ENCODE measurements at regions not wholly inside any gene's neighbourhood (a gene's known extent, or its start where the extent isn't known, plus 50 kb on each side); places are given as distances from the start of the nearest gene placed in this dataset.
"Not testable (repeated sequence)": the region's sequence is repeated elsewhere in the genome, so short reads cannot be mapped to it uniquely, and the experiment has no call there.

- no peak for DNase-seq (ENCODE audit: extremely low read depth, low read depth)
- TF ChIP-seq CTCF (IDR thresholded peaks at IDR 0.05; ENCODE audit: low read depth, low read length), result no peak
Measured at GRCh38 chr7:16369855-16370254, 51.5 kb downstream of the CRPPA start.

- DNase-seq (ENCODE audit: extremely low read depth, low read depth), result not testable (repeated sequence)
Measured at GRCh38 chr7:16369309-16369708, 52.0 kb downstream of the CRPPA start.

- DNase-seq (ENCODE audit: extremely low read depth, low read depth), result no peak
- no peak for TF ChIP-seq CTCF (IDR thresholded peaks at IDR 0.05; ENCODE audit: low read depth, low read length)
Measured at GRCh38 chr7:16368885-16369284, 52.5 kb downstream of the CRPPA start.

- no peak for TF ChIP-seq CTCF (IDR thresholded peaks at IDR 0.05; ENCODE audit: low read depth, low read length)
- no peak for DNase-seq (ENCODE audit: extremely low read depth, low read depth)
Measured at GRCh38 chr7:16367115-16367514, 54.2 kb downstream of the CRPPA start.

- DNase-seq (ENCODE audit: extremely low read depth, low read depth), result no peak
- no peak for TF ChIP-seq CTCF (IDR thresholded peaks at IDR 0.05; ENCODE audit: low read depth, low read length)
Measured at GRCh38 chr7:16365952-16366351, 55.4 kb downstream of the CRPPA start.

- TF ChIP-seq CTCF (IDR thresholded peaks at IDR 0.05; ENCODE audit: low read depth, low read length), result no peak
- no peak for DNase-seq (ENCODE audit: extremely low read depth, low read depth)
Measured at GRCh38 chr7:16365177-16365576, 56.2 kb downstream of the CRPPA start.

GRCh38 chr7:16359216-16359615, 62.1 kb downstream of the CRPPA start:
- TF ChIP-seq CTCF (IDR thresholded peaks at IDR 0.05; ENCODE audit: low read depth, low read length), result no peak
- DNase-seq (ENCODE audit: extremely low read depth, low read depth), result no peak

GRCh38 chr7:16357921-16358320, 63.4 kb downstream of the CRPPA start:
- no peak for DNase-seq (ENCODE audit: extremely low read depth, low read depth)
- no peak for TF ChIP-seq CTCF (IDR thresholded peaks at IDR 0.05; ENCODE audit: low read depth, low read length)
